B cell (primary cell): ENCODE measurements at regions not wholly inside any gene's neighbourhood (a gene's known extent, or its start where the extent isn't known, plus 50 kb on each side); places are given as distances from the start of the nearest gene placed in this dataset.

ENCODE experiments used
- EZH2 ChIP-seq: IDR thresholded peaks from 2 replicates; pipeline ENCODE4 v1.6.1; 2012; ENCODE audit warnings: borderline replicate concordance, low read depth, mild to moderate bottlenecking, moderate library complexity, low read length; ENCODE audit not compliant: insufficient read depth, poor library complexity, severe bottlenecking
- TF ChIP-seq, protein P1 (sequence below): fragments of 200-600 bp; IDR thresholded peaks from one replicate; pipeline ENCODE4 v1.8.0; 2022; ENCODE audit warnings: antibody characterized with exemption, mild to moderate bottlenecking

DNA sequence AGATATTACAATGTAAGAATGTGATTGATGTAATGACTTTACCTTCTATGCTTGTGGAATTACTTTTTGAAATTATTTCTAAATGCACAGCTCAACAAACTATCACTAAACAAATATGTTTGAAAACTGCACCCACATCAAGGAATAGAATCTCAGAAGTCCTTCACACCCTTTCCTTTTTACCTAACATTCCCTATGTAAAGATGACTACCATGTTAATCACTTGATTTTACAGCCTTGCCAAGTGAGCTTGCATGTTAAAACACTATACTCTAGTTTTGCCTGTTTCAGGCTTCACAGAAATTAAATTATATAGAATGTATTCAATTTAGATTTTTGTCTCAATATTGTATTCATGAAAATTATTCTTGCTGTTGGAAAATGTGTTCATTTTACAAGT is 1169.4 kb upstream of the CELF2 start:
- TF ChIP-seq, protein P1, sequence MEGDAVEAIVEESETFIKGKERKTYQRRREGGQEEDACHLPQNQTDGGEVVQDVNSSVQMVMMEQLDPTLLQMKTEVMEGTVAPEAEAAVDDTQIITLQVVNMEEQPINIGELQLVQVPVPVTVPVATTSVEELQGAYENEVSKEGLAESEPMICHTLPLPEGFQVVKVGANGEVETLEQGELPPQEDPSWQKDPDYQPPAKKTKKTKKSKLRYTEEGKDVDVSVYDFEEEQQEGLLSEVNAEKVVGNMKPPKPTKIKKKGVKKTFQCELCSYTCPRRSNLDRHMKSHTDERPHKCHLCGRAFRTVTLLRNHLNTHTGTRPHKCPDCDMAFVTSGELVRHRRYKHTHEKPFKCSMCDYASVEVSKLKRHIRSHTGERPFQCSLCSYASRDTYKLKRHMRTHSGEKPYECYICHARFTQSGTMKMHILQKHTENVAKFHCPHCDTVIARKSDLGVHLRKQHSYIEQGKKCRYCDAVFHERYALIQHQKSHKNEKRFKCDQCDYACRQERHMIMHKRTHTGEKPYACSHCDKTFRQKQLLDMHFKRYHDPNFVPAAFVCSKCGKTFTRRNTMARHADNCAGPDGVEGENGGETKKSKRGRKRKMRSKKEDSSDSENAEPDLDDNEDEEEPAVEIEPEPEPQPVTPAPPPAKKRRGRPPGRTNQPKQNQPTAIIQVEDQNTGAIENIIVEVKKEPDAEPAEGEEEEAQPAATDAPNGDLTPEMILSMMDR = no peak
- TF ChIP-seq EZH2 = no peak
